ENCODE measurements at regions not wholly inside any gene's neighbourhood (a gene's known extent, or its start where the extent isn't known, plus 50 kb on each side); places are given as distances from the start of the nearest gene placed in this dataset.

DNA sequence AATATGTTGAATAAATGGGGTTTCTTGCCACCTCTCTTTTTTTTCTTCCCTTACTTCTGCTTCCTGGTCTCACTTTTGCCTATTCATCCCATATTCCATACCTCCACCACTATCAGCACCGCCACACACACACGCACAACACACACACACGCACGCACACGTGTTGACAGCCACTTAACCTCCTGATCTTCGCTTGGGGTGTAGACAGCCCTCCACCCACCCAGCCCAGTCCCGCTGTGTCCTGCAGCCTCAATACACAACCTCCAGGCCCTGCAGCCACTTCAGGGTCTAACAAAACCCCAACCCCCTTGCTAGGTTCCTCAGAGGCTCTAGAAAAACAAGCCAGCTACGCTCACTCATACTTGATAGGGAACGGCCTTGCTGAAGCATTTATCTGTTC, 72.3 kb downstream of the LINC00237 start:
- DNase-seq (ENCODE audit: low read depth) = no peak

DNA sequence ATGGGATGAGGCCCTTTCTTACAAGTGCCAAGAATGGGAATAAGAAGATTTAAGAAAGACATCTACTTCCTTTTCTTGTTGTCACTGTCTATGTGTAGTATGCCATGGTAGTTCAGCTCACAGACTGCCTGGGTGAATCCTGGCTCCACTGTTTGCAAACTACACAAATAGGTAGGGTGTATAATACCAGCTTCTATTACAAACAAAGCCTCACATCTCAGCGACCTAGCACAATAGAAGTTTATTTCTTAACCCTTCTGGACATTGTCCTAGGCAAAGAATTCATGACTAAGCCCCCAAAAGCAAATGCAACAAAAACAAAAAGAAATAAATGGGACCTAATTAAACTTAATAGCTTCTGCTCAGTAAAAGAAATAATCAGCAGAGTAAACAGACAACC, 74.5 kb downstream of the LINC00237 start:
- no peak for DNase-seq (ENCODE audit: low read depth)

DNA sequence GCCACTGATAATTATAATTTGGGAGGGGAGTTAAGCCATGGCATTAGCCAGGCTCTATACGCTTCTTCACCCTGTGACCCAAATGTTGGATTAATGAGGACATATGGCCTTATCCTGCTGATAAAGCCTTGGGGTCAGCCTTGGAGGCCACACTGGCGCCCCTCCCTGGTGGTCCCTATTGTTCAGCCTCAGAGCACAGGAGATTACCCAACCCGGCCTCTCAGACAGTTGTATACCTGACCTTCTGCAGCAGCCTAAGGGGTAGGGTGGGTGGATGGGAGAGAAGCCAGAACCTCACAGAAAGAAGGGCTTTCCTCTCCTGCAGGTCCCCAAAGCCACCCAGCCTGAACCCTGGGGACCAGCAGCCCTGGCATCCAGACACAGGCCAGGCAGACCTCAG, 76.8 kb downstream of the LINC00237 start:
- DNase-seq (ENCODE audit: low read depth) = no peak

DNA sequence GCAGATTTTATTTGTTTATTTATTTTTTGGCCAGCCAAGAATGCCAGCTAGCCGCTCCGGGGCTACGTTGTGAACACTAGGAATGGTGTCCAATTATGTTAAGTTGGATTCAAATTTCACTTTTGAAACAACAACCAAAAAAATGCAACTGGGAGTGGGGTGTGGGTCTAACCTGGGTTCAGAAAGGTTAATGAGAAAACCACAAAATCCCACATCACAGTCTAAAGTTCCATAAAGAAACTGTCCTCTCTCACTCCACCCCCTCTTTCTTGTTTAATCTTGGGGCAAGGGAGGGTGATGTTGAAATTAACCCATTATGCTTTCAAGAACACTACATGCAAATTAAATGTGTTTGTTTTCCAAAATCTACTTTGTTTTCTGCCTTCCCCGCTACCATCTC, 77.2 kb downstream of the LINC00237 start:
- no peak for DNase-seq (ENCODE audit: low read depth)

DNA sequence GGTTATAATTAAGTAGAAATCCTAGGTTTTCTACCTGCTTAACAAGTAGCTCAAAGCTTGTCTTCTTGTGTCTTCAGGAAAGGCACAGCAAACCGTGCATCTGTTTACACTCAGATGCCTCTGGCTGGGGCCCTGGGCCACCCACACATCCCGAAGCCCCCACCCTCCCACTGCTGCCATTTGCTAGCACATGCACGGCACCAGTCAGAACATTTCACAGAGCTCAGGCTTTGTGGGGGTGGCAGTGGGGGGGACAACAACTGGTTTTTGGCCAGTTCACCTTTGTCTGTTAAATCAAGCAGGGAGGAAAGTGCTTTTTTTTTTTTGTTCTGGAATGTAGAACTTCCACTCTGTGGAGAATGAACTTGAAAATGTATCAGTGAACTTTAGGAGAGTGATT, 77.7 kb downstream of the LINC00237 start:
- no peak for DNase-seq (ENCODE audit: low read depth)

DNA sequence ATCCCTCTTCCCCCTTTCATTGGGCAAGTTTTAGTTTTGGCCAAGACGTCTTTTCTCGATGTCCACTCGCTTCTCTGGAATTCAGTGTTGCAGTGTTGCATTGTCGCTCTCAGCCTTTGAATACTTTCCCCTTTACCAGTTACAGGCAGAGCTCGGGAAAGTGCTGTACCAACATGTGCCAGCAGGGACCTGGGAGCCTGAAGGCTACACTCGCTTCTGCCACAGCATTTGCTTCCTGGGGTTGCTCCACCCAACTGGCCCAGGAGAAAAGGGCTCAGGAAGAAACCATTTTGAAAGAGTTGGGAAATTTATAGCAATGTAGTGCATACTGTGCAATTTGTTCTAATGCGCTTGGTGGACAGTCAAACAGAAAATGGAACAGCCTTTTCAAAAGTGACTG, 78.6 kb downstream of the LINC00237 start:
- DNase-seq (ENCODE audit: low read depth) = no peak

DNA sequence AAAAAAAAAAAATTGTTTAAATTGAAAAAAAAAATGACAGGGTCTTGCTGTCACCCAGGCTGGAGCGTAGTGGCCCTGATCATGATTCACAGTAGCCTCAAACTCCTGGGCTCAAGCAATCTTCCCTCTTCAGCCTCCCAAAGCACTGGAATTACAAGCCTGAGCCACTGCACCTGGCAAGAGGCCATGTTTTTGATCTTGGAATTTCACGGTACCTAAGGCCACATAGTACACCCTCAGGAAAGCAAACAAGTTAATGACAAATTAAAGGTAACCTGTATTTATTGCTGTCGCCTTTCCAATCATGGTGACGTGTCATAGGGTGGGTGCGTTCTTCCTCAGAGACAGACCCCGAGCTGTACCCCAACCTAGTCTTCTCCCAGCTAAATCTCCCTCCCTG, 79.2 kb downstream of the LINC00237 start:
- no peak for DNase-seq (ENCODE audit: low read depth)

DNA sequence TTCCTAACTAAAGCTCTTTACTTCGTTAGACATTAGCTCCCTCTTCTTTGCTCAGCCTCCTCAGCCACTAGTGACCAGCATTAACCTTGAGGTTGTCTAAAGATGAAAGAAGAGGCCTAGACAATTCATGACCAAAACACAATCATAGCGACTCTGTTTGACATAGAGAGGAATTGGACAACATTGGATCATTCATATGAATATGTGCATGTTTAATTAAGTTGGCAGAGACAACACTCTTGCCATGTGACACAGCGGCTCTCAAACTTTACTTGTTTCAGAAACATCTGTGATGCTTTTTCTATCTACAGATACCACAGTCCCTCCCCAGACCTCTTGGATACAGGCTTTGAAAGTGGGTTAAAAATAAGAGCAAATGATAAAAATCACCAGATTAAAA, 81.7 kb downstream of the LINC00237 start:
- DNase-seq (ENCODE audit: low read depth) = no peak

DNA sequence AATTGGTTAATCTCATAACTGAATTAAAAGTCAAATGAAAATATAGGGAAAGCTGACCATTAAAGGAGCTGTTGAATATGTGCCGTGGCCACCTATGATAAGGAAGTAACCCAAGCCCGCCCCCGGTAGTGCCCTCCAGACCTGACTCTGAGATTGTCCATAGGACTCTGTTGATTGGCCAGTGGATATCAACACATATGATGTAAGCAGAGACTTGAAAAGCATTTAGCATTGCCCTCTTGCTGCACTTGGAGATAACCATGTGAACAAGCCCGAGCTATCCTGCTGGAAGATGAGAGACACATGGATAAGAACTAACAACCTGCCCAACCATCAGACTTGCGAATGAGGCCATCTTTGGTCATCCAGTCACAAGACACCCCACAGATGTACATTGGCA, 83.2 kb downstream of the LINC00237 start:
- no peak for DNase-seq (ENCODE audit: low read depth)

DNA sequence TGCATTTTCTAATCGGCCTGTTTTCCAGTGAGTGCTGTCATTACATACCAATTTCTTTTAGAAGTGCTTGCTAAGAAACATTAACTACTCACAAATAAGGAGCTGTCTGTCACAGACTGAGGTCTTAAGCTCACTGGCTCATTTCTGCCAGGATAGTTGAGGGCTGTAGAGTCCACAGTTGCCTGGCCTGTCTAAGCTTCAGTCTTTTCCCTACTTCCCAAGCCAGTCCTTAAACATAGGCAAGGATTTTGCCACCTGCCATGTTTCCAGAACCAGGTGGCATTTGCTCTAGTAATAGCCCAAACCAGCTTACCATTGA, 84.7 kb downstream of the LINC00237 start:
- DNase-seq (ENCODE audit: low read depth) = no peak

DNA sequence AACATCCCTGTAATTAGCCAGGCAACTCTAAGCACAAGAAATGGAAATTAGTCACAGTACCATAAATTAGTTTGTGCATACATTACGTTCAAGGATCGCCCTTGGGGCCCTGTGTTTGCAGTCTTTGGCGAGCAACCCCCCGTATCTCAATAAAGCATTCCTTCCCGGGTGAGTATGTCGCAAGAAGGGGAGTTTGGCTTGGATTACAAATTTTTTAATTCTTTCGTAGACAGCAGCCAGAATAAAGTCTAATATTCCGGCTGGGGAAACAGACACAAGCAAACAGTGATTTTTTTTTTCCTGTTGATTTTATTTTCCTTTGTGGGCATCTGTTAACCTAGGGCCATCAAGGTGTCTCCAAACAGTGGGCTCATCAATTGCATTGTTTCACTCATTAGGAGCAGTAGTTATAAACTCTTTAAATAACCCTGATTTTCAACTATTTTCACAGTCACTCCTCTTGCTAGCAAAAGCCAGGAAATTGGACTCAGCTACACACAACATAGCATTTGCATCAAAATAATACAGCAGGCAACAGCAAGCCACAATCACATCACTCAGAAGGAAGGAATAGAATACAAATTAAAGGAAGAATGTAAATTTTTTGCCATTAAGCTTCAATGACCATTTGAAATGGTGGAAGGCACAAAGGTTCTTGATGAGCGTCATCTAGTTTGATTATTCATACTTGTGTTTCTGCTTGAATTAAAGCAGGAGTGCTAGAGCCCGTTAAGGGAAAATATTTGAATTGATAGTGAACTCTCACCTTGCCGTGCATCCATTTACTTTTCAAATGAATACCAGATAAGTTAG, 85.3 kb downstream of the LINC00237 start:
- no peak for DNase-seq (ENCODE audit: low read depth)

DNA sequence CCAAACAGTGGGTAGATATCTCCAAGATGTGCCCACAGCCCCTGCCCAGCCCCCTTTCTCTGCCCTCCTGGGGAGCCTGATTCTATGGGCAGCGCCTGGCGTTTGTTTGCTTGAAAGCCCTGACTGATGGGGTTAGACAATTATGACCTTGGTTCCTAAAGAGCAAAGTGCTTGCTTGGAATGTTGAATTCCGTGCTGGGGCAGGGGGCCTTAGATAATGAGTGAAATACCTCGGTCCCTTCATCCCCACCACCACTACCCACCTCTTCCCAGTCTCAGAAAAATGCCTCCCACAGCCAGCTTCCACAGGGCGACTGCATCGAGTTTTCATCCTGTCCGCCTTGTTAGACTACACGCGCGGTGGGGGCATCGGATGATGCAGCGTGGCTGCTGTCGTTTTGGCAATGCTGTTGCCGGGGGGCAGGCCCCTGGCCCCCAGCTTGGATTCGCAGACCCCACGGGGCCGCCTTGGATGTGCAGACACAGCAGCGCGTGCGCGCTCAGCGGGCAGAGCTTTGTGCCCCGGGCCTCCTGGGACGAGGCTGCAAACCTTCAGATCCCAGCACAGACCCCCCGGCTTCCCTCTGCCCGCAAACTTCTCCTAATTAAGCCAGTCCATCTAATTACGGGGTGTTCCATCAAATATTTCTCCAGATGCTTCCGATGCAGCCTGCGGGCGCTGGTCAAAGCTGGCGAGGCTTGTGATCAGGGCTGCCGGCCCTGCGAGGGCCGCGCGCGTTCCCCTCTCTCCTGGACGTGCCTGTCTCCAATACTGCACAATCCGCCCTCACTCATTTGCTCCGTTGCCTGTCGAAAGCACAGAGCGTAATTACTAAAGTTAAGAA, 86.1 kb downstream of the LINC00237 start:
- DNase-seq (ENCODE audit: low read depth) = no peak

DNA sequence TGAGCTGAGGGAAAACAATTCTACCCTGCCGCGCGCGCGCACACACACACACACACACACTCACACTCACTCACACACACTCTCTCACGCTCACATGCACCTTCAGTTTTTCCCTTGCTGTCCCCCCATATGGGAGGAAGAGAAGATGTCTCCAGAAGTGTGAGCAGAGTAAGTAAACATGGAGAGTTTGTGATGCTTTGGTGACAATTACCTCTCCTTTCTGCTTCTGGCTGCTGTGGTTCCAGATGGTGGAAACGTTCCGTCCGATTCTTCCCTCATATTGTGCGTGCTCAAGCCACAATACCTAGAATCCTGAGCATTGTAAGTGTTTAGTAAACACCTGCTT, 86.7 kb downstream of the LINC00237 start:
- no peak for DNase-seq (ENCODE audit: low read depth)

DNA sequence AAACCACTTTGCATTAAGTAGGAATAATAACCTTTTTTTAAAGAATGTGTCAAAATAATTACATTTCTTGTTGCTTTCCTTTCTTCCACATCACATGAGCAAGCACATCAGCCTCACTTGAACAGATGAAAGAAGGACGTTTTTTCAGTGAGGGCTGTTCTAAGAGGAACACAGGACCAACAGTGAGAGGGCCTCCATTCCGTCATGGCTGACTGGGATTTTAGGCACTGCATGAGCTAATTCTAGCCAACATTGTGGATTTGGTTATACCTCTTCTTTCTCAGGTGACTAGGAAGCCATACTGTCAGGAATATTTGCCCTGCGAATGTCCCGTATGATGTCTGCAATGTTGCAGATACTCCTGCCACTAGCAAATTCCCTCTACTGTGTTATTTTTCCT, 87.6 kb downstream of the LINC00237 start:
- no peak for DNase-seq (ENCODE audit: low read depth)

DNA sequence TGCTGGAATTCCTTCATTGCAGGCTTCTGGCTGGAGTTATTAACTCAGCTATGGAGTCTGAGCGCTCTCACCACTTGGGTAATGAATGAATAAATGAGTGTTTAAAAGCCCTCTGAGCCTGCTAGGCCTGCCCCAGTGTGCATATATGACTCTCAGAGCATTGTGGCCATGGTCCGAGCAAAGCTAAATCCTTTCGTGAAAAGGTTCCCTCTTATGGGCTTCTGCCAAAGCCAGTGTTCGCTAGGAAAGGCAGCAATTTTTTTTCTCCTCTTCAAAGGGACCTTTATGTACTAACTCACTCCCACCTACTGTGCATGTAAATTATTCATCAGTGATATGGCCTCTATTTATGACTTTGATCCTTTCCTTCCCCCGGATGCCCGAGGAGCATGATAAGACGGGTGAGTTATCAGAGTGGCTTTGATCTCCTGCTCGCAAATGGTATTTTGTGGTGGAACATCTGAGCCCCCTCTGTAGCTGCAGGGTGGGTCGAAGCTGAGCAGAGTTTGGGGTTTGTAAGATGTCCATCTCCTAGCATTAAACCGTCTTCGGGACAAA, 88.6 kb downstream of the LINC00237 start:
- DNase-seq (ENCODE audit: low read depth) = no peak

DNA sequence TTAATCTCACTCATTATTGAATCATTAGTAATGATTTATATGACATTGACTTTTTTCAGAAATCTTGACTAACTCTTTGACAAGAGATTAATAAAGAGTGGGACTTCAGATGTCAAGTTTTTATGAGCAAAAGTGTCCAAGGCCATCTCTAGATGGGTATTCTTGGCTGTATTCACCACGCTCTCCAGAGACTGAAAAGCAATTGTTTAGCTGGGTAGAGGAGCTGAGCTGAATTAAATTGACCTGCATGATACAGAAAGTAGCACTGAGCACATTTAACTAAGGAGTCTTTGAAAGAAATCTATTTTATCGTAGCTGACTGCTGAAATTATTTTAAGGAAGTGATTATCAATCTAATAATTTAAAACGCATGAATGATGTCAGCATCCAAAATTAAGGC, 89.4 kb downstream of the LINC00237 start:
- no peak for DNase-seq (ENCODE audit: low read depth)

DNA sequence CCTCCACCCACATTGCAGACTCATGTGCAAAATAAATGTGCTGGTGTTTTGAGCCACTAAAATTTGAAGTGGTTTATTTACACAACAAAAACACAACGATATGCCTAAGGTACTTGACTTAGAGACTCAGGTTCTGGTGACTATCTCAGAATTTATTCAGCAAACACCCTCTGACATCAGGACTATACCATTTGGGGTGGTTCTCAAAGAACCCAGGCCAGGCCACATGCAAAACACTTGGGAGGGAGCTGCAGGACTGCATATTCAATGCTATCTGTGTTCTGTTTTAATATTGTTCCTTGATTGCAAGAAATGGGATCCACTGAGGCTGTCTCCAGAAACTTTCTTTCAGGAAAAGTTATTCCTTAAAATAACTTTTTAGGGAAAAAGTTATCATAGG, 91.6 kb downstream of the LINC00237 start:
- no peak for DNase-seq (ENCODE audit: low read depth)

DNA sequence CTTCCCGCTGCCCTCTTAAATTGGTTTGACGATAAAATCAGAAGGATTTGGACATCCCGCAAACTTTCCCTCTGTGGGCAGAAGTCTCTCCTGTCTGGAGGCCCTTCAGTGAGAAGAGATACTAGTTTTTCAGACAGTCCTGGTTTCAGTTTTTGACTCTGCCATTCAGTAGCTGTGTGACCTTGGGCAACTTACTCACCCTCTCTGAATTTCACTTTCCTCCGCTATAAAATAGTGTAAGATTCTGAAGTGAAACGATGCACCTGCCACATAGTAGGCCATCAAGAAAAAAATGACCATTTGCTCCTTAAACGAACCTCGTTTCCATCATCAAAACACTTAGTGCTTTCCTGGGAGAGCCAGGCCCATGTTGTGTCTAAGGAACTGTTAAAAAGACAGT, 97.2 kb downstream of the LINC00237 start:
- no peak for DNase-seq (ENCODE audit: low read depth)

DNA sequence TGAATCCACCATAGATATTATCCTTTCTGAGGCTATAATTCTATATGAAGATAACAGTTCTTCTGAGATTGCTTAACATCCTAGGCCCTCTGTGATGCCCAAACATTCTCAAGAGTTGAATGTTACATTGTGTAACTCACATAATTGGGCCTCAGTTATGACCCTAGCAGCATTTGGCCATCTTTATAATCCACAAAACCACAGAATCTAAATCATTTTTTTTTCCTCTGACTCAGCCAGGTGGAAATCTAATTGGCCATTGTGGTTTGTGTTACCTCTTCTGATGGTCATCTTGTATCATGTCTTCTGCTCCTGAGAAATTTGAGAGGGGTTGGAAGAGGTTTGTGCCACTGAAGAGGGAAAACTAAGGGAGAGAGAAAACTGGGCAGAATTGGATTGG, 99.5 kb downstream of the LINC00237 start:
- DNase-seq (ENCODE audit: low read depth) = no peak

DNA sequence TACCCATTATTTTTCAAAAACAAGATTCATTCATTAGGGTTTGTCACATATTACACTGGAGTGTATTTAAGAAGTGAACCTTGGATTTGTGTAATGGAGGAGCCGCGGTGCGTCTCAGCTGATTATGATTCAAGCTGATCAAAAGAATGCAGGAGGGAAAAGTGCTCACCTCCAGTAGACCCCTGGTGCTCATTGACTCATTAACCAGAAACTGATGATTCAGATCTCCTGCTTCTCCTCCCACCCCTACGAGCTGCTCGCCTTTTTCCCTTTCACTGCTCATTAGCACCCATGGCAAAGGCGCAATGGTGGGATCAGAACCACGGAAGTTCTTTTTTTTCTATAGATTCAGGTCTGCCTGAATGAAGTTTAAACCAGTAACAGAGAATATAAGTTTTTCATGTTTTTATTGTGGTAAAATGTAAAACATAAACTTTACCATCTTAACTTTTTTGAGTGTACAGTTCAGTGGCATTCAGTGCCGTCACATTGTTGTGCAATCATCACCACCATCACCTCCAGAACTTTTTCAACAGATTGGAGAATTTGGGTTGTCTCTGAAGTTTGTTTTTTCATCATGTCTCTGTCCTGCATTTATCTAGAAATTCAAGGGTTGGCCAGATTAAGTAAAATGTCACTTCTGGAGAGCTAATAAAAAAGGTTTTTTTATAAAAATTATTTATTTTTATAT, 101.6 kb downstream of the LINC00237 start:
- DNase-seq (ENCODE audit: low read depth) = no peak

DNA sequence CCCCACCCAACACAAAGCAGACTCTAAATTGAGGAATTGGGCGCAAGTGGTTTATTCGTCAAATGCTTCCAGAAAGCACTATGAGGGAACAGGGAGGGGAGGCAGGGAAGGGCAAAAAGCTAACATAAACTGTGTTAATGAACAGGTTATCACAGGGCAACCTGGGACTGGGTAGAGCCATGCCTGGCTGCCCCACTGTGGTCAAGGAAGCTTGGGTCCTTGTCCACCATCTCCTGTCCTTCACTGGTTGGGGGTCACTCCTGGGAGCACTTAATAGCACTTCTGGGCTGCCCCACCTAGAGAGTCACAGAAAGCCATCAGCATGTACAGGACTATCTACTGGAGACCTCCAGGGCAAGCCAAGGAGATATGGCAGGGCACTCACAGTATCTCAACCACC, 102.3 kb downstream of the LINC00237 start:
- no peak for DNase-seq (ENCODE audit: low read depth)

DNA sequence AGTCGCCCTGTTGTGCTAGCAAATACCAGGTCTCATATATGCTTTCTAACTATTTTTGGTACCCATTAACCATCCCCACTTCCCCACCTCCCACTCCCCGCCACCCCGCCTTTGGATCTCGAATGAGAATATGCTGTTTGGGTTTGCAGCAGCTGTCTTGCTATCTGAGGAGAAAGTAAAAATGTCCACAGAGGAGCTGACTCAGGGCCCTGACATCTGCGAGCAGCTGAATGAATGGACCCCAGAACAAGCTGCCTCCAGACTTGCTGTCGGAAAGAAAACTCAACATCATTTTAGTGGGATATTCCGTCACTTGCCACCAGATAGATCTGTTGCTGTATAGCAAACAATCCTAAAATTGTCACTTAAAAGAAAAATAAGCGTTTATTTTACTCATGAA, 103.7 kb downstream of the LINC00237 start:
- no peak for DNase-seq (ENCODE audit: low read depth)

DNA sequence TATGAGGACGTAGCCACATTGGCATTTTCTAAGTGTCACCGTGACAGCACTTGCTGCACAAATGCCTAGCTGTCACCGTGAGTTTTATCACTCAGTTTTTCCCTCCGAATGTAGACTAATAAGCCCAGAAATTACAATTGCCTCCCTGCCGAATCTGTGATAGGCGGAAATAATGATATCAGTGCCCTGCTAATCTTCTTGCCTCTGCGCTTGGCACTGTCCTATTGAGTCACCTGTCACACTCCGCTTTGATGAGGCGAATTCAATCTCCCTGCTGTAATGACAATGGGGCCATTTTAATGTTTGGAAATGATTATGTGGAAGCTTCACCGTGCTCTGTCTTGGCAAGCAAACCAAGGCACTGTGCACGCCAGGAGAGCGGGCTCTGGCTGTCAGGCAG, 112.8 kb downstream of the LINC00237 start:
- DNase-seq (ENCODE audit: low read depth) = no peak
